NB4 (cell line): ENCODE measurements at regions not wholly inside any gene's neighbourhood (a gene's known extent, or its start where the extent isn't known, plus 50 kb on each side); places are given as distances from the start of the nearest gene placed in this dataset.

Experiments used
- CTCF ChIP-seq: IDR thresholded peaks from one replicate; pipeline ENCODE4 v1.5.1; 2012; ENCODE audit warnings: low read depth, low read length
- POLR2A ChIP-seq: IDR thresholded peaks from 2 replicates; pipeline ENCODE4 v1.6.1; 2011; ENCODE audit warnings: mild to moderate bottlenecking; ENCODE audit not compliant: insufficient read length; ENCODE audit errors: extremely low read depth

- TF ChIP-seq CTCF (no peak), POLR2A (no peak)
Observed at GRCh38 chr14:40100544-40101196, 668.4 kb upstream of the FBXO33 start.
